IgD-negative memory B cell (primary cell): ENCODE measurements at regions not wholly inside any gene's neighbourhood (a gene's known extent, or its start where the extent isn't known, plus 50 kb on each side); places are given as distances from the start of the nearest gene placed in this dataset.
A peak's percentile ranks its signal among the peaks of the same experiment; 100 is the strongest.

Source experiments
- H3K27ac Mint-ChIP-seq, 3 donors: one replicate each; pipeline ENCODE4 v1.8.0; 2020 to 2022; ENCODE audit warnings: mild to moderate bottlenecking in 3 of 3, mixed read lengths in 3 of 3, moderate library complexity in 1 of 3
- H3K27me3 Mint-ChIP-seq: one replicate; pipeline ENCODE4 v1.8.0; 2021; ENCODE audit warnings: mixed read lengths
- H3K36me3 Mint-ChIP-seq: one replicate; pipeline ENCODE4 v1.8.0; 2020; ENCODE audit warnings: mild to moderate bottlenecking, mixed read lengths
- H3K4me1 Mint-ChIP-seq, 3 donors: one replicate each; pipeline ENCODE4 v1.8.0; 2020 to 2022; ENCODE audit warnings: mixed read lengths in 3 of 3, mild to moderate bottlenecking in 1 of 3
- H3K4me3 Mint-ChIP-seq, 4 donors: one replicate each; pipeline ENCODE4 v1.8.0; 2020 to 2022; ENCODE audit warnings: mild to moderate bottlenecking in 4 of 4, mixed read lengths in 4 of 4, moderate library complexity in 3 of 4
- H3K9me3 Mint-ChIP-seq, 3 donors: one replicate each; pipeline ENCODE4 v1.8.0; 2020 to 2021; ENCODE audit warnings: mixed read lengths in 3 of 3, mild to moderate bottlenecking in 1 of 3

DNA sequence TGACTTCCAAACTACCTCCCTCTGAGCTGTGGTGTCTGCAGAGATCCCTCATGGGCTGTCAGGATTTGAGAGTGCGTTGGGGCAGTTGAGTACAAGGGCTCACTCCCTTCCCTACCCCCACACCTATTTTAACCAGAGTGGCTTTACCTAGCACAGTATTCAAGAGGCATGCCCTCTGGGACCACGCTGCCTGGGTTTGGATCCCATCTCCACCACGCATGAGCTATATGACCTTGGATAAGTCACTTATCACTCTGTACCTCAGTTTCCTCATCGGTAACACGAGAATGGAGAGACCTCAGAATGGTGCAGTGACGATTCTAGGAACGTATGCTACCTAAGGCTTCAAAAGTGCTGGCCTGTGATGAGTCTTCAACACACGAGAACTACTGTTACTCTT lies 147.3 kb upstream of the WNT4 start:
- H3K36me3 Mint-ChIP-seq: no peaks in the 10 kb centered on the region
- H3K9me3 Mint-ChIP-seq: peaks cover 0 to 3% (median 2%) of the 10 kb centered on the region in 3 donors
- H3K27me3 Mint-ChIP-seq: peaks cover 23% of the 10 kb centered on the region
- H3K4me3 Mint-ChIP-seq: no peak overlapping the region
- no peak overlapping the region for H3K27ac Mint-ChIP-seq
- no peaks in the 10 kb centered on the region for H3K4me1 Mint-ChIP-seq

DNA sequence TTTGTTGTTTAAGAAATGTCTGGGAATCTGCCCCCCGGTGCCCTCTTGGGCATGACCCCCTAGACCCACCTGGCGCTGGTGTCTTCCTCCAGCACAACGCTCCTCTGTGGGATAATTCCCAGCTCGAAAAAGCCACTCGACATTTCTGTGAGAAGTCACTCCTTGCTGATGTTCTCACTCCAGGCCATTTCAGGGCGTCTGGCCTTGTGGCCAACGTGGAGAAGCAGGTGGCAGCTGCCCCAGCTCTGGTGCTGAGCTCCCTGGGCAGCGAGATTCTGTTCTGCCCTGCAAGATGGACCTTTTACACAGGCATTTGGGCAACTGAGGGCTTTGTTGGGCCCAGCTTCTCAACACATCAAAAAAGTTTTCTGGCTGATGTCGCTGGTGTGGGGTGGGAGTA lies 147.7 kb upstream of the WNT4 start:
- Mint-ChIP-seq H3K4me3 (no peak overlapping the region), H3K9me3 (peaks cover 0 to 3% (median 2%) of the 10 kb centered on the region in 3 donors), H3K27me3 (peaks cover 26% of the 10 kb centered on the region), H3K27ac (no peak overlapping the region), H3K4me1 (no peaks in the 10 kb centered on the region), H3K36me3 (no peaks in the 10 kb centered on the region)

- Mint-ChIP-seq H3K4me3 (no peak overlapping the region), H3K27me3 (peaks cover 31% of the 10 kb centered on the region), H3K27ac (no peak overlapping the region), H3K36me3 (no peaks in the 10 kb centered on the region), H3K4me1 (no peaks in the 10 kb centered on the region), H3K9me3 (peaks cover 0 to 3% (median 2%) of the 10 kb centered on the region in 3 donors)
These were observed 148.2 kb upstream of the WNT4 start for GRCh38 chr1:22291057-22291456.

DNA sequence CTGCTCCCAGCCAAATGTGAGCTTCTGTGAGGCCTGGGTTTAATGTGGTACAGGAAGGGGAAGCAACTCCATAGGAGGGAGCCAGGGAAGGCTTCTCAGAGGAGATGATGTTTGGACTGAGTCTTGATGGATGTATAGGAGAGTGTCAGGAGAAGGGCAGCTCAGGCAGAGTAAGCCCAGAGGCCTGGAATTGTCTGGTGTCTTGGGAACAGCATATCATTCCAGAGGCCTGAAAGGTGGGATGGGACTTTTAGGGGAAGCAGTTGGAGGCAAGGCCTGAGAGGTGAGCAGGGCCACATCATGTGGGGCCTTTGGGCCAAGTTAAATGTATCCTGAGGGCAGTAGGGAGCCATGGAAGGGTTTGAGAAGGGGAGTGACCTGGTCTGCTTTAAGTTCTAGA lies 148.6 kb upstream of the WNT4 start:
- Mint-ChIP-seq H3K9me3 (peaks cover 0 to 3% (median 2%) of the 10 kb centered on the region in 3 donors), H3K4me1 (peaks cover 0 to under 1% (median under 1%) of the 10 kb centered on the region in 3 donors), H3K27ac (no peak overlapping the region), H3K4me3 (no peak overlapping the region), H3K27me3 (peaks cover 35% of the 10 kb centered on the region), H3K36me3 (no peaks in the 10 kb centered on the region)

- Mint-ChIP-seq H3K27ac (no peak overlapping the region), H3K4me3 (peak overlapping the region in 1 of 4 donors; percentile 45), H3K9me3 (peaks cover 0 to 3% (median 1%) of the 10 kb centered on the region in 3 donors), H3K27me3 (peaks cover 38% of the 10 kb centered on the region), H3K4me1 (peaks cover 0 to 2% (median 2%) of the 10 kb centered on the region in 3 donors), H3K36me3 (no peaks in the 10 kb centered on the region)
These were observed 149.3 kb upstream of the WNT4 start for GRCh38 chr1:22292011-22292788.

GRCh38 chr1:22295396-22295795 lies 152.5 kb upstream of the WNT4 start:
- Mint-ChIP-seq H3K27ac (no peak overlapping the region), H3K36me3 (no peaks in the 10 kb centered on the region), H3K9me3 (peaks cover 0 to 6% (median 0%) of the 10 kb centered on the region in 3 donors), H3K27me3 (peaks cover 46% of the 10 kb centered on the region), H3K4me3 (no peak overlapping the region), H3K4me1 (peaks cover 0 to 4% (median 2%) of the 10 kb centered on the region in 3 donors)

GRCh38 chr1:22295856-22296255 lies 153.0 kb upstream of the WNT4 start:
- Mint-ChIP-seq H3K4me1 (peaks cover 0 to 4% (median 2%) of the 10 kb centered on the region in 3 donors), H3K4me3 (no peak overlapping the region), H3K27me3 (peaks cover 48% of the 10 kb centered on the region), H3K36me3 (no peaks in the 10 kb centered on the region), H3K9me3 (peaks cover 0 to 6% (median 0%) of the 10 kb centered on the region in 3 donors), H3K27ac (no peak overlapping the region)

- peaks cover 0 to 6% (median 0%) of the 10 kb centered on the region in 3 donors for H3K9me3 Mint-ChIP-seq
These were observed 154.0 kb upstream of the WNT4 start for GRCh38 chr1:22296701-22297591.

GRCh38 chr1:22297999-22298398 lies 153.7 kb upstream of the ZBTB40 start:
- H3K27me3 Mint-ChIP-seq: peaks cover 39% of the 10 kb centered on the region
- peaks cover 0 to 4% (median 2%) of the 10 kb centered on the region in 3 donors for H3K4me1 Mint-ChIP-seq
- peaks cover 0 to 10% (median 6%) of the 10 kb centered on the region in 3 donors for H3K9me3 Mint-ChIP-seq
- H3K27ac Mint-ChIP-seq: no peak overlapping the region
- no peaks in the 10 kb centered on the region for H3K36me3 Mint-ChIP-seq
- no peak overlapping the region for H3K4me3 Mint-ChIP-seq

More at GRCh38 chr1:22296701-22297591, 154.0 kb upstream of the WNT4 start:
- Mint-ChIP-seq H3K36me3 (no peaks in the 10 kb centered on the region), H3K4me1 (peaks cover 0 to 4% (median 2%) of the 10 kb centered on the region in 3 donors), H3K27me3 (peaks cover 42% of the 10 kb centered on the region), H3K27ac (no peak overlapping the region), H3K4me3 (no peak overlapping the region)

GRCh38 chr1:22303816-22304215 lies 147.8 kb upstream of the ZBTB40 start:
- Mint-ChIP-seq H3K9me3 (peaks cover 5 to 21% (median 6%) of the 10 kb centered on the region in 3 donors), H3K27ac (peak overlapping the region in 1 of 3 donors; percentile 80), H3K36me3 (no peaks in the 10 kb centered on the region), H3K27me3 (peaks cover 27% of the 10 kb centered on the region), H3K4me1 (no peaks in the 10 kb centered on the region), H3K4me3 (no peak overlapping the region)

DNA sequence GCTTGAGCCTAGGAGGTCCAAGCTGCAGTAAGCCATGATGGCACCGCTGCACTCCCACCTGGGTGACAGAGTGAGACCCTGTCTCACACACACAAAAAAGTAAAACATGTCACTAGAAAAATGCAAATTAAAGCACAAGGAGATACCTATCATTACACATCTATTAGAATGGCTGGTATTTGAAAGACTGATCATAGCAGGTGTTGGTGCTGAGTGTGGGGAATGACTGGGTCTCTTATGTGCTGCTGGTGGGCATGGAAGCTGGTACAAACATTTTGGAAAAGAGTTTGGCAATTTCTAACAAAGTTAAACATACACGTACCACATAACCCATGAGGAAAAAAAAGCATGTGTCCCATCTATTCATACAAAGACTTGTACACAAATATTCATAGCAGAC lies 142.1 kb upstream of the ZBTB40 start:
- Mint-ChIP-seq H3K27me3 (peaks cover 15% of the 10 kb centered on the region), H3K36me3 (no peaks in the 10 kb centered on the region), H3K4me3 (no peak overlapping the region), H3K9me3 (peaks cover 4 to 15% (median 6%) of the 10 kb centered on the region in 3 donors), H3K27ac (no peak overlapping the region), H3K4me1 (no peaks in the 10 kb centered on the region)

DNA sequence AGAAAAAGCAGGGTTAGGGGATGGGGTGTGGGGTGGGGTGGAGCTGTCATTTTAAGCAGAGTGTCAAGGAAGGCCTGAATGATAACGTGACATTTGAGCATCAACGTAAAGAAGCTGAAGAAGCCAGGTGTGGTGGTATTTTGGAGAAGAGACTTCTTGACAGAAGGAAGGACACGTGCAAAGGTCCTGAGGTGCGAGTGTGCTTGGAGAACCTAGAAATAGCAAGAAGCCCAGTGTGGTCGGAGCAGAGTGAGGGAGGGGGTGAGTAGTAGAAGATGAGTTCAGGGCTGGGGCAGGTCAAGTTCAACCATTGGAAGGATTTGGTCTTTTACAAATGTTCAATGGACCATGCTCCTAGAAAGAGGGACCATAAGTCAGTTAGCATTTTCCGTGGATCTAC lies 140.2 kb upstream of the ZBTB40 start:
- H3K27ac Mint-ChIP-seq: peak overlapping the region in 1 of 3 donors; percentile 39
- peaks cover 4 to 12% (median 6%) of the 10 kb centered on the region in 3 donors for H3K9me3 Mint-ChIP-seq
- peaks cover 11% of the 10 kb centered on the region for H3K27me3 Mint-ChIP-seq
- H3K4me1 Mint-ChIP-seq: no peaks in the 10 kb centered on the region
- no peak overlapping the region for H3K4me3 Mint-ChIP-seq
- no peaks in the 10 kb centered on the region for H3K36me3 Mint-ChIP-seq

DNA sequence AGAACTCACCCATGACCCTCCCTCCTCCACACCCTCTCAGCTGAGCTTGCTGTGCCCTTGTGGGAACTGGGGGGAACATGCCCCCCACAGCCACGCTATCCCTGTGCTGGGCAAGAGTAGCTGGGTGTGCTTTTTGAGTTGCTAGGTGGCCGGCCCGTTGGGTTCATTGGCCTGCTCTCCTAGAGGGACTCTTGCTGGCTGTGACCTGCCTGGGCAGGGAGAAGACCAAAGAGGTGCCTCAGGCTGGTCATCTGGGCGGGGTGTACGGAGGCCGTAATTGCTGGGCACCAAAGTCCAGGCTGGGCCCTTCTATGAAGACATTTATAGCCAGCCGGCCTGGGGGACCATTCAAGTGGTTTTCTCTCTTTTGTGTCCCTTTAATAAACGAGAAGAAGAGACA lies 138.3 kb upstream of the ZBTB40 start:
- Mint-ChIP-seq H3K36me3 (no peaks in the 10 kb centered on the region), H3K4me1 (no peaks in the 10 kb centered on the region), H3K4me3 (no peak overlapping the region), H3K27me3 (peaks cover 9% of the 10 kb centered on the region), H3K27ac (no peak overlapping the region), H3K9me3 (peaks cover 4 to 9% (median 5%) of the 10 kb centered on the region in 3 donors)

GRCh38 chr1:22314706-22315105 lies 136.9 kb upstream of the ZBTB40 start:
- Mint-ChIP-seq H3K27ac (no peak overlapping the region), H3K4me1 (no peaks in the 10 kb centered on the region), H3K4me3 (no peak overlapping the region), H3K9me3 (peaks cover 1 to 3% (median 2%) of the 10 kb centered on the region in 3 donors), H3K36me3 (no peaks in the 10 kb centered on the region), H3K27me3 (peaks cover 11% of the 10 kb centered on the region)
